HL-60/S4 treated with retinoic acid at 250 ng/mL for 4 days and 3 days (cell line): ENCODE measurements at regions not wholly inside any gene's neighbourhood (a gene's known extent, or its start where the extent isn't known, plus 50 kb on each side); places are given as distances from the start of the nearest gene placed in this dataset.
"Not testable (repeated sequence)": the region's sequence is repeated elsewhere in the genome, so short reads cannot be mapped to it uniquely, and the experiment has no call there.

Experiments
- in situ Hi-C: fragments of 300-500 bp; cut with MboI; formaldehyde crosslinking; loops from 2 replicates; pipeline ENCODE4 v1.7.0; 2022; ENCODE audit warnings: low sequenced_read_pairs

GRCh38 chrX:140087875-140088274 lies 122.6 kb upstream of the CXorf66 start:
- in situ Hi-C loops, result no loop called here

DNA sequence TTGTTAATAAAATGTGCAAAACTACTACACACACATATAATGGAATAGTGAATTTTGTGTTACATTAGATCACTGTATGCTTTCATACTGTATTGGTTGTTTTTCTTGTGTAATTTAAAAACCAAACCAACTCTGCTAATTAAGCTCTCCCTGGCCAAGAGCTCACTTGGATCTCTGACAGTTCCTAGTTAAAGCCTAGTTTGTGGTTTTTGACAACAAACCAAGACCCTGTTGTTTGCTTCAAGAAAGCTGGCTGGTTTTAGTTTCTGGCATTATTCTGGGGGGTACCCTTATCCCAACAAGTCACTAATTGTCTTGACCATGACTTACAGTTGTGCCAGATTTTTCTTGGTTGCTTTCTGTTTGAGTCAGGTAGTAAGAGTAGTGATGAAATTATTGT lies 121.4 kb upstream of the CXorf66 start:
- in situ Hi-C loops, result no loop called here

DNA sequence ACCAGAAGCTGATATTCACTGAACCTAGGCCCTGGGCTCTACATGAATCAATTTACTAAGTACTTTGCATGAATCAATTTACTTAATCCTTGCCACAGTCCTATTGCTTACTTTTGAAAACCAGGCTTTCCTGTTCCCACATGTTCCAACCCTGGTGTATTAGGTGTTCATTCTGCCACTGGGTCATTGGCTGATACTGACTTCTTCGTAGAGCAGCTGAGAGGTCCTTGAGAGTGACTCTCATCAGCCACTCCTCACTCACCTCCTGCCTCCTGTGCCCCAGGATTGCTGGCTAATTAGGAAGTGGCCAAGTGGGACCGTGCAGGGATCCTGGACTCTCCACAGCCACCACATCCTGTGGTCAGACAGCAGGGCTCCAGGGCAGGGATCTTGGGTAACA lies 109.5 kb upstream of the CXorf66 start:
- in situ Hi-C loops, result not testable (repeated sequence)

GRCh38 chrX:140071037-140071436 lies 105.7 kb upstream of the CXorf66 start:
- in situ Hi-C loops, result no loop called here

DNA sequence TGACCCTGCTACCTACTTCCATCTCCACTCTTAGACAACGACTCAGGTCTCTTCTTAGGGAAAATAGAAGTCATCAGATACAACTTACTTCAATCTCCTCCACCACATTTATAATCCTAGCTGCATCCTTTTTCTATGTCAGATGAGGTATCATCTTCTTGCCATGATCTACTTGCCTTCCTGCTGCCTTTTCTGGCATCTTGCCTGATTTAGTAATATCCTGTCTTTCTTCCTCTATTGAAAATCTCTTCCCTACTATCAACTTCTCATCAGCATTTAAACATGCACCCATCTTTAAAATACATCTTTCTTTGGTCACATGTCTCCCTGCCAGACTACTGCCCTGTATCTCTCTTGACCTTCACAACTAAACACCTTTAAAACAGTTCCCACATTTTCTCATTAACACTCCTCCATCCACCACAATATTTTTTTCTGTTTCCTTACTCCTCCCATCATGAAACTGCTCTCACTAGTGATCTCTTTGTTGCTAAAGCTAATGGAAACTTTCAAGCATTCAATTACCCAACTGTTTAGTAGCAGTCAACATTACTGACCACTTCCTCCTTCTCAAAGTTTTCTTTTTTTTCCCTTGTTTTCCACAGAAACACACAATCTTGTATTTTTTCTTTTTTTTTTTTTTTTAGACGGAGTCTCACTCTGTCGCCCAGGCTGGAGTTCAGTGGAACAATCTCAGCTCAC lies 100.8 kb upstream of the CXorf66 start:
- in situ Hi-C loops, result loop anchor here (10.0 kb wide), 1 partner anchor 79 kb away; no protein-coding TSS in a partner anchor

DNA sequence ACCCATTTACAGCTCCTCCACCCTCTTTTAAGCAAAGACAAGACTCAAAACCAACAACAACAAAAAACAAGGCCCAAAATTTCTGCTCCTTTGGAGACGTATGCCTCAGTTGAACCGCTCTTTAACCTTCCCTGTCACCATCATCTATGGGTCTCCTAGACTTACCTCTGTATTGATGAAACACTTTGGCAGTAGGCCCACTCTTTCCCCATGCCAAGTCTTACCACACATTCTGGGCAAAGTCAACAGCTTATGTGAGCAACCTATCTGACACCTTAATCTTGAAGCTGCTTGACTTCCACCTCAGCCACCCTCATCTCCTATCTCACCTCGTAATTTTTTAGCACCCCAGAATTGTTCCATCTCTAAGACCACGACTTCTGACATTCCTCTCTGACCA lies 99.7 kb upstream of the CXorf66 start:
- in situ Hi-C loops, result loop anchor here (10.0 kb wide), 1 partner anchor 80 kb away; no protein-coding TSS in a partner anchor

DNA sequence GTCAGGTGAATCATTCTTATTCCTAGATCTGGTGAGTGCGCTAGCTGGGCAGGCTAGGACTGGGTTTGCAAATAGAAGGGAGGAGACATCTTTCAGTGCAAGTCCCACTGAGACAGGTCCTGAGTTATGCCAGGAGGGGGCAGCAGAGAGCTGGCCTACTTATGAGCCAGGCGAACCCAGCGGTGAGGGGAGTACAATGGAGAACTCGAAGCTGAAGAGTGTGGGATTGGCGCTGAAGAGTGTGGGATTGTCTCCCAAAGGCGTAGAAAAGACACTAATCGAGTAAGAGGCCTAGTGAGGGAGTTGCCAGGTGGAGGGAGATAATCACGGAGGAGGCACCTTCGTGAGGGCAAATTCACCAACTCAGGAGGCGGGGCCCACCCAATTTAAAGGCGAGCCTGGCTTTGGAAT lies 91.7 kb upstream of the CXorf66 start:
- in situ Hi-C loops, result no loop called here

DNA sequence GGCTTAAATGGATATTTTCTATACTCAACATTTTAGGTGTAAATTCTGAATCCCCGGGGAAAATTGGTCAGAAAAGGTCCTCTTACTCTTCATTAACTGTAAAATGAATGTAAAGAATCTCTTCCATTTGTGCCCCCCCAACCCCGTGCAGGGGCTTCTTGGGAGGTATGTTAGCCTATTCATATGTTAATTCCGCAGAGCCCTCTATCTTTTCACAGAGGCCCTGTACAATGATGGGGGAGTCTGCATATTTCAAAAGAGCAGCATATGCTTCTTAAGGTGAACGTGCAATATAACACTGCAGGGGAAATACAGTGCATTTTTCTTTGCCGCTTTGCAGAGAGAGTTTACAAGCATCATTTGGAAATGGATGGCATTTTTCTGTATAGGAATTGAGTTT lies 88.5 kb upstream of the CXorf66 start:
- in situ Hi-C loops, result no loop called here

GRCh38 chrX:140050906-140051305 lies 85.6 kb upstream of the CXorf66 start:
- in situ Hi-C loops, result no loop called here

DNA sequence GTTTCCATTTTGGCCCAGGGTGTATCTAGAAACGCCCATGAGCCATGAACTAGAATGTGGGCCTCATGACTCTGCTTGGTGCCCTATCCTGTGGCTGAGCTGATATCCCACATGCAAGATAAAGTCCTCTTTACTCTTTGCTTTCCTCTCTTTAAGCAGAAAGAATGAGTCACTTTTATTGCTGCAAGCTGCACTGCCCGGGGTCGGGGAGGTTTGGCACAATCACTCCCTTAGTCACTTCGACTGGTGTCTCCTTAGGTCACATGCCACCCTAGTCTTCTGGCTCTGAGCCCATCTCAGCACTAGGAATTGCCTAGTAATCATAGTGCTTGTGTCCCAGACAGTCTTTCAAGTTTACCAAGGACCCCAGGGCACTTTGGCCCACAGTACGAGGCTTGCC lies 75.1 kb upstream of the CXorf66 start:
- in situ Hi-C loops, result no loop called here

DNA sequence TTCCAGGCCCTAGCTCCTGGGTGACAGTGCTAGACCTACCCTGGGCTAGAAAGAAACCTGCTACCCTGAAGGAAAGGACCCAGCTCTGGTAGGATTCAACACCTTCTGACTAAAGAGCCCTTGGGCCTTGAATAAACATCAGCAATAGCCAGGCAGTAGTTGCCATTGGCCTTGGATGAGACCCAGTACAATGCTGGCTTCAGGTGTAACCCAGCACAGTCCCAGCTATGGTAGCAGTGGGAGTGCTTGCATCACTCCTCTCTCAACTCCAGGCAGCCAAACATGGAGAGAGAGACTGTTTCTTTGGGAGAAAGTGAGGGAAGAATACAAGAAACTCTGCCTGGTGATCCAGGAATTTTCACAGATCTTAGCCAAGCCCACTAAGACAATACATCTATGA lies 73.5 kb upstream of the CXorf66 start:
- in situ Hi-C loops, result no loop called here

DNA sequence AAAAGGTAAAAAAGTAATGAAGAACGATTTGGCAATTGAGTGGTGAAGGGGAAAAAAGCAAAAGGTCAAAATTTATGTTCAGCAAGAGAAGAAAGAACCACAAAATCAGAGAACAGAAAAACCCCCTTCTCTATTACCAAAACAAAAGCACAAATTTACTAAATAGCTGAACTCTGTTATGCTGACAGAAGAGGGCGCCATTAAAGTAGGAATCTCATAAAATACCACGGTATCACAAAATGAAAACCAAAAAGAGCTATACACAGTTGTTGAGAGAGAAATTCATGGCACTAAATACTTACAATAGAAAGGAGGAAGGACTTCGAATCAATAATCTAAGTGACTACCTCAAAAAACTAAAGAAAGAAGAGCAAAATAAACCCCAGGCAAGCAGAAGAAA lies 69.6 kb upstream of the CXorf66 start:
- in situ Hi-C loops, result no loop called here

DNA sequence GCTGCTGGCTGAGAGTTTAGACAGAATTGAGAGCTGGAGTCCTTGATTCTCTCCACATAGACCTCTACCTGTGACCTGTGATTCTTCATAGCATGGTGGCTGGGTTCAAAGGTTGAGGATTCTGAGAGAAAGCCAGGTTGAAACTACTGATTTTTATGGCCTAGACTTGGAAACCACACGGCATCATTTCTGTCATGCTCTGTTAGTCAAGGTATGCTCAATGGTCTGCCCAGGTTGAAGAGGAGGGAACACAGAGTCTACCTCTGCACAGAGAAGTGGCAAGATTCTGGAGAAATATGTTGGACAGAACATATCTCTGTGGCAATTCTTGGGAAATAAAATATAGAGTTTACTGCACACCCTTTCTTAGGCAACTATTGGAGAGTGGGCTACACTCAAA lies 57.2 kb upstream of the CXorf66 start:
- in situ Hi-C loops, result no loop called here

GRCh38 chrX:140019134-140019533 lies 53.8 kb upstream of the CXorf66 start:
- in situ Hi-C loops, result not testable (repeated sequence)
